ENCODE measurements at regions not wholly inside any gene's neighbourhood (a gene's known extent, or its start where the extent isn't known, plus 50 kb on each side); places are given as distances from the start of the nearest gene placed in this dataset.

DNA sequence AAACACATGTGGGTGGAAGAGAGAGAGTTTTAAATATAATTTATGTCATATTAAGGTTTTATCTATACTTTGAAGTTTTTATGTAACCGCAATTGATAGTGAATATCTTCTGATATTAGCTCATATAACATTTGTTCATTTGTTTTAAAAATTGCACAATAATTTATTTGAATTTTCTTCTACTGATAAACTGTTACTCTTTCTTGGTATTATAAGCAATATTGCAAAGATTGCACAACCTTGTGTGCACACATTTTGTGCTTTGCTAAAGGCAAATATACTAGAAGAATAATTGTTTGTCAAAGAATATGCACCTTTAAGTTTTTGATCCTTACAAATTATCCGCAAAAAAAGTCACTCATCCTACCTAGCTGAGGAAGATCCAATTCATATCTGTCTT lies 275.7 kb downstream of the TLR4 start:
- WGBS, 2 experiments (ENCODE audit: insufficient coverage in 1 of 2, insufficient read length in 1 of 2) = no CpG with 5 or more reads among the region's 2 CpGs
- TF ChIP-seq, protein P1, sequence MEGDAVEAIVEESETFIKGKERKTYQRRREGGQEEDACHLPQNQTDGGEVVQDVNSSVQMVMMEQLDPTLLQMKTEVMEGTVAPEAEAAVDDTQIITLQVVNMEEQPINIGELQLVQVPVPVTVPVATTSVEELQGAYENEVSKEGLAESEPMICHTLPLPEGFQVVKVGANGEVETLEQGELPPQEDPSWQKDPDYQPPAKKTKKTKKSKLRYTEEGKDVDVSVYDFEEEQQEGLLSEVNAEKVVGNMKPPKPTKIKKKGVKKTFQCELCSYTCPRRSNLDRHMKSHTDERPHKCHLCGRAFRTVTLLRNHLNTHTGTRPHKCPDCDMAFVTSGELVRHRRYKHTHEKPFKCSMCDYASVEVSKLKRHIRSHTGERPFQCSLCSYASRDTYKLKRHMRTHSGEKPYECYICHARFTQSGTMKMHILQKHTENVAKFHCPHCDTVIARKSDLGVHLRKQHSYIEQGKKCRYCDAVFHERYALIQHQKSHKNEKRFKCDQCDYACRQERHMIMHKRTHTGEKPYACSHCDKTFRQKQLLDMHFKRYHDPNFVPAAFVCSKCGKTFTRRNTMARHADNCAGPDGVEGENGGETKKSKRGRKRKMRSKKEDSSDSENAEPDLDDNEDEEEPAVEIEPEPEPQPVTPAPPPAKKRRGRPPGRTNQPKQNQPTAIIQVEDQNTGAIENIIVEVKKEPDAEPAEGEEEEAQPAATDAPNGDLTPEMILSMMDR (conservative IDR thresholded peaks at IDR 0.05) = no peak
- Histone ChIP-seq H3K27me3 (ENCODE audit: control insufficient read depth, insufficient read depth, low read length, poor library complexity, severe bottlenecking) (no peaks in the 10 kb centered on the region), H3K9me3 (ENCODE audit: control insufficient read depth, low read length) (no peaks in the 10 kb centered on the region), H3K36me3 (ENCODE audit: control insufficient read depth, insufficient read depth, low read length) (no peaks in the 10 kb centered on the region), H3K27ac (ENCODE audit: low read depth, low read length) (no peak overlapping the region), H3K4me3 (ENCODE audit: low read length) (no peak overlapping the region), H3K4me1 (ENCODE audit: control insufficient read depth, insufficient read depth, low read length) (no peaks in the 10 kb centered on the region), H3K9ac (ENCODE audit: extremely low read depth, low read length, poor library complexity, severe bottlenecking) (no peak overlapping the region)
- Mint-ChIP-seq H3K4me3 (no peak overlapping the region), H3K27me3 (ENCODE audit: insufficient read depth) (peaks cover 2% of the 10 kb centered on the region), H3K27ac (no peak overlapping the region), H3K9me3 (peaks cover 2% of the 10 kb centered on the region), H3K36me3 (ENCODE audit: low read depth) (no peaks in the 10 kb centered on the region), H3K4me1 (no peaks in the 10 kb centered on the region)
- DNase-seq = no peak

DNA sequence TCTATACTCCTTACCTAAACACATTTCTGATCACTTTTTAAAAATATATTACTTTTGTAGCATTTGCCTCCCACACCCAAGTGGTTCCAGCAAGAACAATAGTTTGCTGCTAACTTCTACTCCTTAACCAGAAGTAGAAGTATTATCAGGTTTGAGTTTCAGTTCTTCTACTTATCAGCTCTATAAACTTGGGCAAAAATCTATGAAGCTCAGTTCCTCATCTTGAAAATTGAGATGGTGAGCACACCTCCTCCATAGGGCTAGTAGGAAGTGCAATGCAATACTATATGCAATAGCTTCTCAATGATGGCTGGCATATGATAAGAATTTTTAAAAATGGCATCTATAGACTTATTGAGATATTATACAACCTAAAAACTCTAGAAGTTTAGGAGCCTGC lies 283.7 kb downstream of the TLR4 start:
- no peak overlapping the region for H3K4me3 ChIP-seq (ENCODE audit: low read length)
- no peaks in the 10 kb centered on the region for H3K36me3 Mint-ChIP-seq (ENCODE audit: low read depth)
- TF ChIP-seq, protein P1 (conservative IDR thresholded peaks at IDR 0.05) = no peak
- no peaks in the 10 kb centered on the region for H3K4me1 Mint-ChIP-seq
- no peak for DNase-seq
- H3K9me3 Mint-ChIP-seq = no peaks in the 10 kb centered on the region
- no peaks in the 10 kb centered on the region for H3K9me3 ChIP-seq (ENCODE audit: control insufficient read depth, low read length)
- no peaks in the 10 kb centered on the region for H3K27me3 Mint-ChIP-seq (ENCODE audit: insufficient read depth)
- H3K9ac ChIP-seq (ENCODE audit: extremely low read depth, low read length, poor library complexity, severe bottlenecking) = no peak overlapping the region
- H3K27ac ChIP-seq (ENCODE audit: low read depth, low read length) = no peak overlapping the region
- H3K4me1 ChIP-seq (ENCODE audit: control insufficient read depth, insufficient read depth, low read length) = no peaks in the 10 kb centered on the region
- H3K27ac Mint-ChIP-seq = no peak overlapping the region
- H3K27me3 ChIP-seq (ENCODE audit: control insufficient read depth, insufficient read depth, low read length, poor library complexity, severe bottlenecking) = no peaks in the 10 kb centered on the region
- no peak overlapping the region for H3K4me3 Mint-ChIP-seq
- no peaks in the 10 kb centered on the region for H3K36me3 ChIP-seq (ENCODE audit: control insufficient read depth, insufficient read depth, low read length)

DNA sequence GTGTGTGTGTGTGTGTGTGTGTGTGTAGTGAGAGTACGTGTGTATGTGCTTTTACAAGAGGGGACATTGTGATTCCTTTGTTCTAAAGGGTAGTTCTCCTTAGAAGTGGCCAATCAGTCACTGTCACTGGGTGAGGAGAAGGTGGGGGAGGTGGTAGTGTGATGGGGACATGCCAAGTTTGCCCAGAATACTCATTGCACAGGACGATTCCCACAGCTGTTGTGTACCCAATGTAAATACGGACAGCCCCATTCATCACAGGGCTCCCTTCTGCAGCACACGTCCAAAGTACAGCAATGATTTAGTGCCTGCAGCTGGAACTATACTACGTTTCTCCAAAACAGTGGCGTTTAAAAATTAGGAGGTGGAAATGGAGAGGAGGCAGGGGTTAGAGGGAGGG lies 287.8 kb downstream of the TLR4 start:
- no peaks in the 10 kb centered on the region for H3K36me3 ChIP-seq (ENCODE audit: control insufficient read depth, insufficient read depth, low read length)
- no peaks in the 10 kb centered on the region for H3K27me3 ChIP-seq (ENCODE audit: control insufficient read depth, insufficient read depth, low read length, poor library complexity, severe bottlenecking)
- H3K4me1 ChIP-seq (ENCODE audit: control insufficient read depth, insufficient read depth, low read length) = no peaks in the 10 kb centered on the region
- H3K27ac Mint-ChIP-seq = no peak overlapping the region
- WGBS, 2 experiments (ENCODE audit: insufficient coverage in 1 of 2, insufficient read length in 1 of 2) = 79 to 85% methylated on average over 6 of the region's 6 CpGs
- TF ChIP-seq, protein P1 (conservative IDR thresholded peaks at IDR 0.05) = no peak
- H3K36me3 Mint-ChIP-seq (ENCODE audit: low read depth) = no peaks in the 10 kb centered on the region
- no peaks in the 10 kb centered on the region for H3K9me3 Mint-ChIP-seq
- no peak overlapping the region for H3K4me3 ChIP-seq (ENCODE audit: low read length)
- H3K27me3 Mint-ChIP-seq (ENCODE audit: insufficient read depth) = no peaks in the 10 kb centered on the region
- no peak overlapping the region for H3K9ac ChIP-seq (ENCODE audit: extremely low read depth, low read length, poor library complexity, severe bottlenecking)
- H3K9me3 ChIP-seq (ENCODE audit: control insufficient read depth, low read length) = no peaks in the 10 kb centered on the region
- H3K27ac ChIP-seq (ENCODE audit: low read depth, low read length) = no peak overlapping the region
- H3K4me1 Mint-ChIP-seq = no peaks in the 10 kb centered on the region
- DNase-seq = no peak
- H3K4me3 Mint-ChIP-seq = no peak overlapping the region

Measured in endodermal cell (in vitro differentiated cells).